MCF 10A (cell line): ENCODE measurements at regions not wholly inside any gene's neighbourhood (a gene's known extent, or its start where the extent isn't known, plus 50 kb on each side); places are given as distances from the start of the nearest gene placed in this dataset.

ENCODE experiments used
- BruUV-seq: library from RNA; stranded (reverse); fragments of 400-500 nt; replicated peaks from 2 replicates; lab custom pipeline; 2021; lab: Mats Ljungman, UMichigan
- CTCF ChIA-PET: fragments of 300-600 bp; sonication (Branson Sonifier 250); formaldehyde crosslinking; extraction: SDS; loops from one replicate; lab custom pipeline; 2021; ENCODE audit warnings: antibody characterized with exemption, inconsistent platforms; lab: Yijun Ruan, JAX
- POLR2A ChIA-PET: fragments of 300-600, 350-650 bp; sonication (Branson Sonifier 250); formaldehyde crosslinking; extraction: SDS; loops from one replicate; lab custom pipeline; 2020; ENCODE audit warnings: antibody characterized with exemption, inconsistent platforms; lab: Yijun Ruan, JAX
- DNase-seq: peaks from one replicate; pipeline ENCODE4 v3.0.0-alpha.2; 2018; ENCODE audit not compliant: unreplicated experiment
- H3K27ac Mint-ChIP-seq: one replicate; pipeline ENCODE4 v1.8.0; 2022; ENCODE audit warnings: mild to moderate bottlenecking, low read depth, mixed read lengths; ENCODE audit not compliant: unreplicated experiment
- H3K27me3 Mint-ChIP-seq: one replicate; pipeline ENCODE4 v1.8.0; 2022; ENCODE audit warnings: mixed read lengths; ENCODE audit not compliant: insufficient read depth, unreplicated experiment
- H3K36me3 Mint-ChIP-seq: one replicate; pipeline ENCODE4 v1.8.0; 2022; ENCODE audit warnings: mild to moderate bottlenecking, moderate library complexity, mixed read lengths; ENCODE audit not compliant: insufficient read depth, unreplicated experiment
- H3K4me1 Mint-ChIP-seq: one replicate; pipeline ENCODE4 v1.8.0; 2022; ENCODE audit warnings: mixed read lengths; ENCODE audit not compliant: insufficient read depth, unreplicated experiment
- H3K4me3 Mint-ChIP-seq: one replicate; pipeline ENCODE4 v1.8.0; 2022; ENCODE audit warnings: mild to moderate bottlenecking, moderate library complexity, mixed read lengths; ENCODE audit not compliant: unreplicated experiment
- H3K9me3 Mint-ChIP-seq: one replicate; pipeline ENCODE4 v1.8.0; 2022; ENCODE audit warnings: mixed read lengths; ENCODE audit not compliant: unreplicated experiment
- CTCF ChIP-seq: fragments of 200-600 bp; IDR thresholded peaks from one replicate; pipeline ENCODE4 v1.8.0; 2022; ENCODE audit warnings: antibody characterized with exemption, mild to moderate bottlenecking; ENCODE audit not compliant: unreplicated experiment
- intact Hi-C: fragments of 100-400 bp; cut with micrococcal nuclease; formaldehyde crosslinking; loops from 2 replicates; pipeline ENCODE4 v1.14.1; 2022

DNA sequence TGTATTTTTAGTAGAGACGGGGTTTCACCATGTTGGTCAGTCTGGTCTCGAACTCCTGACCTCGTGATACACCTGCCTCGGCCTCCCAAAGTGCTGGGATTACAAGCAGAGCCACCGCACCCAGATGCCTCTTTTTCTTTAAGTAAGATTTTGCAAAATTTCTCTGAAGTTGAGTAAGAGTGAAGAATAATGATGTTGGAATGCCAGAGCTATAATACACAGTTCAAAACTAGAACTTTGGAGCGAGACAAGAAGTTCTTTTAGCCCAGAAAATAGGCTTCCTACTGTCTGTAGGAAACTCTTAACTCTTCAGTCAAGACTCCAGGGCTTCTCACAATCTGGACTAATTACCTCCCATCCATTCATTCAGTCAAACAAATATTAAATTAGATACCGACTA is 51.4 kb downstream of the MARCHF4 start:
- no peaks in the 10 kb centered on the region for H3K9me3 Mint-ChIP-seq
- ChIA-PET CTCF (interaction anchor here (0.5 to 0.6 kb wide), 3 partner anchors 57 to 378 kb away, joined by 3 to 6 read pairs (median 4); no protein-coding TSS in a partner anchor), POLR2A (no interaction called here)
- H3K36me3 Mint-ChIP-seq, result no peaks in the 10 kb centered on the region
- intact Hi-C loops, result no loop called here
- no peak for TF ChIP-seq CTCF
- peaks cover 6% of the 10 kb centered on the region for H3K4me1 Mint-ChIP-seq
- no TSS peak for BruUV-seq
- H3K4me3 Mint-ChIP-seq, result no peak overlapping the region
- peaks cover 12% of the 10 kb centered on the region for H3K27me3 Mint-ChIP-seq
- no peak overlapping the region for H3K27ac Mint-ChIP-seq
- no peak for DNase-seq

- Mint-ChIP-seq H3K4me3 (no peak overlapping the region), H3K27me3 (peaks cover 12% of the 10 kb centered on the region), H3K36me3 (no peaks in the 10 kb centered on the region), H3K4me1 (peaks cover 7% of the 10 kb centered on the region), H3K9me3 (no peaks in the 10 kb centered on the region), H3K27ac (no peak overlapping the region)
- intact Hi-C loops, result no loop called here
- no peak for DNase-seq
- POLR2A ChIA-PET, result no interaction called here
- CTCF ChIA-PET, result no interaction called here
- BruUV-seq, result no TSS peak
- TF ChIP-seq CTCF, result no peak
Measured at GRCh38 chr2:216319771-216320170, 52.5 kb downstream of the MARCHF4 start.

GRCh38 chr2:216318521-216318874 is 53.8 kb downstream of the MARCHF4 start:
- BruUV-seq, result no TSS peak
- Mint-ChIP-seq H3K4me1 (peaks cover 7% of the 10 kb centered on the region), H3K9me3 (no peaks in the 10 kb centered on the region), H3K27me3 (peaks cover 5% of the 10 kb centered on the region), H3K27ac (no peak overlapping the region), H3K4me3 (no peak overlapping the region), H3K36me3 (no peaks in the 10 kb centered on the region)
- DNase-seq, result no peak
- CTCF ChIA-PET, result no interaction called here
- intact Hi-C loops, result no loop called here
- POLR2A ChIA-PET, result no interaction called here
- no peak for TF ChIP-seq CTCF

- Mint-ChIP-seq H3K36me3 (no peaks in the 10 kb centered on the region), H3K9me3 (no peaks in the 10 kb centered on the region), H3K27me3 (peaks cover under 1% of the 10 kb centered on the region), H3K4me3 (no peak overlapping the region), H3K4me1 (peaks cover 7% of the 10 kb centered on the region), H3K27ac (no peak overlapping the region)
- BruUV-seq, result no TSS peak
- intact Hi-C loops, result no loop called here
- DNase-seq, result no peak
- no peak for TF ChIP-seq CTCF
- ChIA-PET CTCF (no interaction called here), POLR2A (no interaction called here)
Measured at GRCh38 chr2:216317831-216318520, 54.3 kb downstream of the MARCHF4 start.
